ENCODE measurements at regions not wholly inside any gene's neighbourhood (a gene's known extent, or its start where the extent isn't known, plus 50 kb on each side); places are given as distances from the start of the nearest gene placed in this dataset.
"Not testable (repeated sequence)": the region's sequence is repeated elsewhere in the genome, so short reads cannot be mapped to it uniquely, and the experiment has no call there.

- DNase-seq (ENCODE audit: low spot score): no peak
Measured at GRCh38 chr7:26073041-26073440, 79.0 kb upstream of the NFE2L3 start.

- no peak for DNase-seq (ENCODE audit: low spot score)
Measured at GRCh38 chr7:26074919-26075318, 77.1 kb upstream of the NFE2L3 start.

DNA sequence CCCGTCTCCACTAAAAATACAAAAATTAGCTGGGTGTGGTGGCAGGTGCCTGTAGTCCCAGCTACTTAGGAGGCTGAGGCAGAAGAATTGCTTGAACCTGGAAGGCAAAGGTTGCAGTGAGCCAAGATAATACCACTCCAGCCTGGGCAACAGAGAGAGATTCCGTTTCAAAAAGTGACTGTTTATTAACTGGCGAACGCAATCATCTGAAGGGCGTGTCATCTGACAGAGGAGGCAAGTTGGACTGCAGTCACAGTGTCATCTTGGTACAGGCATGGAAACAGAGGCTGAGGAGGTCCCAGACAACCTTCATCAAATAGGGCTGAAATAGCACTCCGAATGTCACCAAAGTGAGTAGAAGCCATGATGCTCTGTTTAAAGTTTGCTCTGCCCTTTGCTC is 75.3 kb upstream of the NFE2L3 start:
- no peak for DNase-seq (ENCODE audit: low spot score)

GRCh38 chr7:26078437-26079336 is 73.3 kb upstream of the NFE2L3 start:
- DNase-seq (ENCODE audit: low spot score): peak; percentile 68

DNA sequence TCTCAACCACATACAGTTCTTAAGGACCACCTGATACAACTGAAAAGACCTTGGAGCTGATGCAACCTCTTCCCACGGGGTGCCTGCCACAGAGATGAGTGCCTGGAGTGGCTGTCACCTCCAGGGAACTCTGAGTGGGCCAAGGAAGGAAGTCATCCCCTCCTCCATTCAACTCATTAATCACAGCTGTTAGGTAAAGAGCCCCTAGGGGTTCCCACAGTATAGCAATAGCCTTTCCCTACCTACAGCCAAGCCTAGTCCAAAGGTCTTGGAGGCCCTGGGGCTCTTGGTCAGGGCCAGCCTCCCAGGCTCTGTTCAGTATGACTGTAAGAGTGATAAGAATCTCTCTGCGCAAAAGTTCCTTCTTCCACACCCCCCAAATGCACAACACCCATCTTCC is 70.4 kb upstream of the NFE2L3 start:
- DNase-seq (ENCODE audit: low spot score): no peak

- DNase-seq (ENCODE audit: low spot score): peak; percentile 64
Measured at GRCh38 chr7:26083113-26083512, 68.9 kb upstream of the NFE2L3 start.

DNA sequence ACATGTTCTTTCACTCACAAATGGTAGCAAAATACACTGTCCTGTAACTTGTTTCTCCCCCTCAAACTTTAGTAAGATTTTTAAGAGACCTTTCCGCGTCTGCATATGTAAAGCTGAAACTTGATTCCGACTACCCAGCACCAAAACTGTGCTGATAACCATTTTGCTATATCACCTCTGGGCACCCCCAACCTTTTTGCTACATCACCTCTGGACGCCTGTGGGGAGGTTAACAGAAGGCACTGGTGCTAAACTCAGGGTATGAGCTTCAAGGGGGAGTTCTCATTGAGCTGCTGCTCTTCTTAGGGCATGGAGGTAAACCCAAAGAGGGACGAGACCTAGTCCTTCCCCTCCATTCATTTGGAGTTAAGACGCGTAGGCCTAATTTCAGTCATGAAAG is 67.6 kb upstream of the NFE2L3 start:
- no peak for DNase-seq (ENCODE audit: low spot score)

DNA sequence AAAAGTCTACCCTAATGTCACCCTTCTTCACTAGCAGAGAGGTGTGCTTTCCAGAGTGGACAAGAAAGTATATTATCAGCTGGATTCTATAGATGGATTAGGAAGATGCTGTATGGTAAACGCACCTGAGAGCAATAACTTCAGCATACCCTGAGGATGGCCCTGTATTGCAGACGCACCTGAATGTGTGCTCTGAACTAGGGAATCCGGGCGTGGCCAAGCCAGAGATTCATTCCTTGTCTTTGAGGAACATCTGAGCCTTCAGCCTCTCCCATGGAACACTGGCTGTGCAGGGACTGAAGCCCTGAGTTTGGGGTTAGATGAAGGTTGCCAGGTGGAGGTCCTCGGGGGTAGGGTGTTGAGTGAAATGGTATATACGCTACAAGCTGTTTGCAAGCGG is 66.2 kb upstream of the NFE2L3 start:
- DNase-seq (ENCODE audit: low spot score): no peak

DNA sequence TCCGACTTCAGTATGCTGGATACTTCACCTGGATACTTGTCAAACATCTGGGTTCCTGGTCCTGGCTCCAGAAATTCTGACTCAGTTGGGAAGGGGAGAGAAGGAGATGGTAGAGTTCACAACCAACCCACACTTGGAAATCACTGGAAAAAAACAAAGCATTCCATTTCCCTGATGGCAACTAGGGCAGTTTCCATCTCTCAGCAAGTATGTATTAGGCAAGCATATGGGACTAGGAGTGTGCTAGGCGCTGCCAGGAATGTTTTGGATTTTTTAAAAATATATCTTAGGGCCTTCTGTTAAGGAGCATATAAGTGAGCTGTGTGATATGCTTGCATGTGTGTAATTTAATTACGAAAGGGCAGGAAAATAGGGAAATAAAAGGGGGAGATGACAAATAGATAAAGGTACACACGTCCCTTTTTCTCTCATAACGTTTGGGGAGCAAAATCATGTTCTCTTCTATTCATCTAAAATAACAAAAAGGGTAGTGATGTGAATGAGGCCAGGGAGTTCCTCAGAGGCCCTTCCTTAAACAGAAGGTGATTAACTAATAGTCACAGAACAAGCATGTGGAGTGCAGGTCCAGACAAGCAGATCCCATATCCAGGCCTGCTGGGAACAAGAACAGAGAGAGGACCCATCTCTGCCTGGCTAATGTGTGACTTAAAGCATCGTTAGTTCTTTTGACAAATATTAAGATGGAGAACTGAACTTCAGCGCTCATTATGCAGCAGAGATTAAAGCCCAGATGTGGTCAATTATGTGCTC is 64.5 kb upstream of the NFE2L3 start:
- no peak for DNase-seq (ENCODE audit: low spot score)

DNA sequence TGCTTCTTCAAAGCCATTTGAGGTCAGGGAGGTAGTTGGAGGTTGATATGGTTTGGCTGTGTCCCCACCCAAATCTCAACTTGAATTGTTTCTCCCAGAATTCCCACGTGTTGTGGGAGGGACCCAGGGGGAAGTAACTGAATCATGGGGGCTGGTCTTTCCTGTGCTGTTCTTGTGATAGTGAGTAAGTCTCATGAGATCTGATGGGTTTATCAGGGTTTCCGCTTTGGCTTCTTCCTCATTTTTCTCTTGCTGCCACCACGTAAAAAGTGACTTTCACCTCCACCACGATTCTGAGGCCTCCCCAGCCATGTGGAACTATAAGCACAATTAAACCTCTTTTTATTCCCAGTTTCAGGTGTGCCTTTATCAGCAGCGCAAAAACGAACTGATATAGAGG is 62.5 kb upstream of the NFE2L3 start:
- not testable (repeated sequence) for DNase-seq (ENCODE audit: low spot score)

- peak; percentile 77 for DNase-seq (ENCODE audit: low spot score)
Measured at GRCh38 chr7:26090927-26091519, 61.0 kb upstream of the NFE2L3 start.

DNA sequence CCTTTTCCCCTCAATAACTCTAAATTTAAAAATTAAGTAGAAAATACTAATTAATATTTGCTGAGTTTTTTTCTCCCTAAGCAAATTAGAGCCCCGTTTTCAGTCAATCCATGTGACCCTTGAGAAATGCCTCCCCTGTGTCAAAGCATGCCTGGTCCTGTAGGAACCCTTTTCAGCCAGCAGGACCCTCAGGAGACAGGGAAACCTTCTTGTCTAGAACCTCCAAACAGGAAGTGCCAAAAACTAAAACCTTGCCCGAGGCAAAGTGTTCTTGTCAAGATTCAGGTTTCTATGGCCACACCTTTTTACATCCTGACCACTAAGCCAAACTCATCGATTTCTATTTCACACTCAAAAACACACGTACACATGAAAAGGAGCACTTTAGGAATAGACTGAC is 60.1 kb upstream of the NFE2L3 start:
- DNase-seq (ENCODE audit: low spot score): peak; percentile 71

- DNase-seq (ENCODE audit: low spot score): no peak
Measured at GRCh38 chr7:26093023-26093422, 59.0 kb upstream of the NFE2L3 start.

- no peak for DNase-seq (ENCODE audit: low spot score)
Measured at GRCh38 chr7:26096136-26096535, 55.9 kb upstream of the NFE2L3 start.

DNA sequence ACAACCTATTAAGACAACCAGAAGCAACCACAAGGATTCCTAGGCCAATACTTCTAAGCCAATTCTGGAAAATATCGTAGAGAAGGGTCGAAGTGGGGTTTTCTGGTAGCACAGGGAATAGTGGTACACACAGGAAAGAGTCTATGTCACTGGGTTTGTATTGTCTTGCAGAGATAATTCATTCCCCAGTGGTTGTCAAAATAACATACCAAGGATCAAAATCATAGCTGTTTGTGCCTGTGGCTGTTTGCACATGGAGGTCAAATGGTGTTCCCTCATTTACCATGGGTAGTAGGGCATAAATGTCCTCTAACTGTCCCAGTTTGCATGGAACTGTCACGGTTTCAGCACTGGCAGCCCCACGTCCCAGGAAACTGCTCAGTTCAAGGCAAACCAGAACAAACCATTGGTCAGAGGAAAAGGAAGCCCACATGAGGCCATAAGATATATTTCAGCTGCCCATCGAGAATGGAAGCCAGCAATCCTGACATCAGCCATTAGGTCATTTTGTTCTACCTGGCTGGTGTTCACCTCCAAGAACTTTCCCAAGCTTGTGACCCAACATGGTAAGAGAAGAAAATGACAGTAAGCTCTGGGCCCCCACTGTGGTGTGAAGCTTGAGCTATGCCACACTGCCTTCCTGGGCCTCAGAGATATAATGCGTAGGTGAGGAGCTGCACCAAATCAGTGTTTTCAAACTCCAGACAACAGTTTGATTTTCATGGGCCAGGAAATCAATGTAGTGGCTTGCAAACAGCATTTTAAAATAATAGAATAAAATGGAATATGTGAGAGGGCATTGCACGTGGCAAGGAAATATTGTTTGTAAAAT is 53.9 kb upstream of the NFE2L3 start:
- no peak for DNase-seq (ENCODE audit: low spot score)

- DNase-seq (ENCODE audit: low spot score): no peak
Measured at GRCh38 chr7:26099236-26099635, 52.8 kb upstream of the NFE2L3 start.

DNA sequence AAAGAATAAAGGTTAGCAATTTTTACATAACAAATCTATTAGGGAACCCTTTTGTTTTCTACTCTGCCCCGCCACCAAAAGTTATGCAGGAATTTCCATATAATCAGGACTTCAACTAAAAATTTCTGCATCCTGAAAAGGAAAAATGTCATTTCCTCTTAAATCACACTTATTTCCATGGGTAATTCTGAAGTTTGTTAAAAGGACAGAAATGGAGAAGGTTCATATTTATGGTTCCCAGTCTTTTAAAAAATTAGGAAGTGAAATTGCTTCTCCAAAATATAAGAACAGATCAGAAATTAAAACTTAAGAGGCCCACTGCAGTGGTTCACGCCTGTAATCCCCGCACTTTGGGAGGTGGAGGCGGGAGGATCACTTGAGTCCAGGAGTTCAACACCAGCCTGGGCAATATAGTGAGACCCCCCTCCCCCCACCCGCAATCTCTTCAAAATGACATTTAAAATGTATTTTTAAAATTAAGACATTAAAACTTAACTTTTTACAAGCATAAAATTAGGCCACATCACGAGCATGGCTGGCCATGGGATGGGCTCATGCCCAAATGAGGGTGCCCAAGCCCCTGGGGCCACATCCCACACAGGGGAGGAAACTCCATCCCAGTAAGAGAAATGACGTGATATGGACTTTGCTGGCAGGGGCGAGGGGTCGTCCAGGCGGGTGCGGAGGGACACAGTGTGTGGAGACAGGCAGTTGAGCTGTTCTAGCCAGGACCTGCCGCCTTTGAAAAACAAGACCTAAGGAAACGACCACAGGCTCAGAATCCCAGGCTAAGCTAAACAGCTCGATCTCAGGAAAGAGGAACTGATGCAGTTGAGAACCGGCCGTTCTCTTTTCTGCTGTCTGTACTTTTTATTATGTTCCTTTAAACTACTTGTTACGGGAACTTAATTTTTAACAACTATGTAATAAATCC is 51.3 kb upstream of the NFE2L3 start:
- DNase-seq (ENCODE audit: low spot score): no peak

GRCh38 chr7:26101361-26102151 is 50.4 kb upstream of the NFE2L3 start:
- DNase-seq (ENCODE audit: low spot score): no peak

DNA sequence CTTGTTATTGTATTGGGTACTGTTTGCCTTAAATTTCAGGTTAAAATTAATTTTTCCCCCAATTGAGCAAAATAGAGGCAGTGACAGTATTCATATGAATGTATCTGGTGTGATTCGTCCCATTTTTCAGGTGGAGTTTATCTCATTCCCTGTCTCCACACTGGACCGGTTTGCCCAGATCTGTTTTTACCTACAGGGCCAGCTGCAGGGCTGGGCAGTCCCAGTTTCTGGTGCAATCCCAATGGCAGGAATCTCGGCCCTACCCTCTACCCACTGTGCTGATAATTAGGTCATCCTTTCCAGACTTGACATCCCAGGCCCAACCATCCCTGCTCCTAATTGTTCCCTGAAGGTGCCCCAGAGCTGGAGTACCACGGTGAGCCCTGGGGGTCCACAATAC is 49.8 kb upstream of the NFE2L3 start:
- DNase-seq (ENCODE audit: low spot score): no peak
